H1 (cell line): ENCODE measurements at regions not wholly inside any gene's neighbourhood (a gene's known extent, or its start where the extent isn't known, plus 50 kb on each side); places are given as distances from the start of the nearest gene placed in this dataset.

Experiments used
- CHD2 ChIP-seq: IDR thresholded peaks from 2 replicates; pipeline ENCODE4 v1.6.1; 2012; ENCODE audit warnings: low read length, improper control_type of control experiment
- CTCF ChIP-seq, 3 experiments: IDR thresholded peaks; 1 replicate in 2 of 3; 2 replicates in 1 of 3; pipeline versions ENCODE4 v1.5.1 to v1.6.1; 2011; ENCODE audit warnings: low read length in 3 of 3, mild to moderate bottlenecking in 3 of 3, inconsistent platforms in 2 of 3, low read depth in 1 of 3, moderate library complexity in 1 of 3; ENCODE audit not compliant: insufficient read depth in 1 of 3; ENCODE audit errors: control extremely low read depth in 1 of 3

GRCh38 chr10:44723082-44723481 is 188.1 kb upstream of the TMEM72 start:
- no peak for TF ChIP-seq CTCF (IDR thresholded peaks at IDR 0.05; ENCODE audit: control extremely low read depth in 1 of 3, insufficient read depth in 1 of 3, low read depth in 1 of 3, low read length in 3 of 3)
- TF ChIP-seq CHD2 = no peak
